A549 (cell line): ENCODE measurements at regions not wholly inside any gene's neighbourhood (a gene's known extent, or its start where the extent isn't known, plus 50 kb on each side); places are given as distances from the start of the nearest gene placed in this dataset.

ENCODE experiments used
- ATAC-seq, 2 experiments: fragments of 200-7000 bp in 1 of 2; fragments of >200 bp in 1 of 2; cut with Nextera tagmentation in 1 of 2; cut with Tn5 transposase in 1 of 2; 3 replicates each; pipeline versions ENCODE4 v1.8.0 to v1.9.1; 2018 to 2020; ENCODE audit warnings: mild to moderate bottlenecking in 1 of 2, moderate library complexity in 1 of 2
- CTCF ChIA-PET: fragments of 300-600 bp; sonication (Branson Sonifier 250); formaldehyde crosslinking; extraction: SDS; loops from one replicate; lab custom pipeline; 2021; ENCODE audit warnings: antibody characterized with exemption, inconsistent platforms; lab: Yijun Ruan, JAX
- POLR2A ChIA-PET: fragments of 350-600 bp; formaldehyde crosslinking; extraction: SDS; loops from one replicate; lab custom pipeline; 2021; ENCODE audit warnings: antibody characterized with exemption, inconsistent platforms; lab: Yijun Ruan, JAX
- DNase-seq, 2 experiments: peaks; one replicate each; pipeline versions ENCODE4 v3.0.0 to v3.0.0-alpha.2; 2011 to 2016; ENCODE audit warnings: low read depth in 1 of 2, low spot score in 1 of 2
- FAIRE-seq: peaks from 2 replicates; lab custom pipeline; 2011; peaks lifted over from hg19 to GRCh38; lab: Jason Lieb, UNC
- H3K27ac ChIP-seq, 2 experiments: fragments of >200 bp; sonication (Bioruptor Twin); formaldehyde crosslinking; 3 replicates each; pipeline ENCODE4 v1.5.1; 2016 to 2017
- H3K4me1 ChIP-seq: fragments of >200 bp; sonication (Bioruptor Twin); formaldehyde crosslinking; 3 replicates; pipeline ENCODE4 v1.6.1; 2016
- H3K4me2 ChIP-seq: fragments of >200 bp; sonication (Bioruptor Twin); formaldehyde crosslinking; 3 replicates; pipeline ENCODE4 v1.6.1; 2016
- H3K4me3 ChIP-seq: fragments of >200 bp; sonication (Bioruptor Twin); formaldehyde crosslinking; 3 replicates; pipeline ENCODE4 v1.5.1; 2016
- H3K9me3 ChIP-seq: fragments of >200 bp; sonication (Bioruptor Twin); formaldehyde crosslinking; 3 replicates; pipeline ENCODE4 v1.6.1; 2016
- BHLHE40 ChIP-seq: IDR thresholded peaks from 2 replicates; pipeline ENCODE4 v1.6.1; 2012; ENCODE audit warnings: low read depth, low read length, inconsistent platforms
- CBX2 ChIP-seq: fragments of 200-600 bp; sonication (generic); IDR thresholded peaks from 2 replicates; pipeline ENCODE4 v1.6.1; 2016; ENCODE audit warnings: low read depth, mild to moderate bottlenecking, borderline replicate concordance
- CBX8 ChIP-seq: fragments of 200-600 bp; sonication (generic); IDR thresholded peaks from 2 replicates; pipeline ENCODE4 v1.6.1; 2016
- CHD2 ChIP-seq: fragments of 150-350 bp; IDR thresholded peaks from 2 replicates; pipeline ENCODE4 v1.6.1; 2014; ENCODE audit warnings: low read length; ENCODE audit not compliant: partially characterized antibody
- FOSB ChIP-seq: fragments of 250-450 bp; sonication (Bioruptor Pico); IDR thresholded peaks from 2 replicates; pipeline ENCODE4 v1.5.0; 2020; ENCODE audit warnings: mild to moderate bottlenecking, moderate library complexity
- FOSL2 ChIP-seq, 2 experiments: fragments of 450-650 bp in 1 of 2; fragments of >200 bp in 1 of 2; sonication (Bioruptor Twin) in 1 of 2; formaldehyde crosslinking; IDR thresholded peaks; 2 replicates each; pipeline versions ENCODE4 v1.5.0 to v1.6.1; 2016 to 2020; ENCODE audit warnings: mild to moderate bottlenecking in 1 of 2, moderate library complexity in 1 of 2
- HDAC2 ChIP-seq: fragments of 200-600 bp; sonication (generic); IDR thresholded peaks from 2 replicates; pipeline ENCODE4 v1.6.1; 2016
- HES2 ChIP-seq: fragments of >200 bp; sonication (Bioruptor Twin); formaldehyde crosslinking; IDR thresholded peaks from 2 replicates; pipeline ENCODE4 v1.6.1; 2016
- KDM1A ChIP-seq: fragments of 200-600 bp; sonication (generic); IDR thresholded peaks from 2 replicates; pipeline ENCODE4 v1.6.1; 2016; ENCODE audit warnings: low read depth, mild to moderate bottlenecking
- KDM5A ChIP-seq: fragments of 200-600 bp; sonication (generic); IDR thresholded peaks from 2 replicates; pipeline ENCODE4 v1.6.1; 2016; ENCODE audit warnings: antibody characterized with exemption, mild to moderate bottlenecking
- MAX ChIP-seq: IDR thresholded peaks from 2 replicates; pipeline ENCODE4 v1.6.1; 2012
- MAZ ChIP-seq: fragments of 150-350 bp; IDR thresholded peaks from 2 replicates; pipeline ENCODE4 v1.6.1; 2014; ENCODE audit warnings: antibody characterized with exemption, low read depth, low read length, borderline replicate concordance
- MYC ChIP-seq: IDR thresholded peaks from 2 replicates; pipeline ENCODE4 v1.6.1; 2012; ENCODE audit warnings: mild to moderate bottlenecking, inconsistent platforms, low read length, improper control_type of control experiment, borderline replicate concordance
- NFE2L2 ChIP-seq: fragments of 150-350 bp; conservative IDR thresholded peaks from 2 replicates; pipeline ENCODE4 v1.6.1; 2014; ENCODE audit warnings: low read length
- NPAS2 ChIP-seq: fragments of 250-450 bp; sonication (Bioruptor Pico); IDR thresholded peaks from 2 replicates; pipeline ENCODE4 v1.8.0; 2022; ENCODE audit warnings: mild to moderate bottlenecking, moderate library complexity, borderline replicate concordance
- NR3C1 ChIP-seq: fragments of >200 bp; sonication (Bioruptor Twin); formaldehyde crosslinking; IDR thresholded peaks from 3 replicates; pipeline ENCODE4 v1.6.1; 2017
- PBX3 ChIP-seq: IDR thresholded peaks from 2 replicates; pipeline ENCODE4 v1.6.1; 2012
- PHF8 ChIP-seq: fragments of 200-600 bp; sonication (generic); IDR thresholded peaks from 2 replicates; pipeline ENCODE4 v1.6.1; 2016; ENCODE audit warnings: low read depth, mild to moderate bottlenecking, antibody characterized with exemption, moderate library complexity, borderline replicate concordance
- POLR2A ChIP-seq: IDR thresholded peaks from 2 replicates; pipeline ENCODE4 v1.6.1; 2012; ENCODE audit warnings: mild to moderate bottlenecking, low read length
- RARB ChIP-seq: fragments of 250-450 bp; sonication (Bioruptor Pico); IDR thresholded peaks from 2 replicates; pipeline ENCODE4 v1.8.0; 2021; ENCODE audit warnings: mild to moderate bottlenecking, moderate library complexity
- RNF2 ChIP-seq: fragments of 200-600 bp; sonication (generic); IDR thresholded peaks from 2 replicates; pipeline ENCODE4 v1.6.1; 2016; ENCODE audit warnings: low read depth, mild to moderate bottlenecking, antibody characterized with exemption, moderate library complexity, borderline replicate concordance
- SREBF2 ChIP-seq: fragments of 450-650 bp; IDR thresholded peaks from 2 replicates; pipeline ENCODE4 v1.6.1; 2014; ENCODE audit warnings: mild to moderate bottlenecking, moderate library complexity
- TP53 ChIP-seq: fragments of 250-450 bp; sonication (Bioruptor Pico); IDR thresholded peaks from 2 replicates; pipeline ENCODE4 v1.5.0; 2021; ENCODE audit warnings: mild to moderate bottlenecking, moderate library complexity
- USF2 ChIP-seq: fragments of 450-650 bp; IDR thresholded peaks from 2 replicates; pipeline ENCODE4 v1.6.1; 2014; ENCODE audit warnings: antibody characterized with exemption
- ZC3H11A ChIP-seq: fragments of 450-650 bp; IDR thresholded peaks from 2 replicates; pipeline ENCODE4 v1.6.1; 2014; ENCODE audit warnings: antibody characterized with exemption, mild to moderate bottlenecking
- ZFP36 ChIP-seq: fragments of 450-650 bp; IDR thresholded peaks from 2 replicates; pipeline ENCODE4 v1.6.1; 2014; ENCODE audit warnings: borderline replicate concordance; ENCODE audit not compliant: partially characterized antibody
- WGBS: methylation state at CpG from one replicate; pipeline ENCODE4 v1.1.6; 2017; ENCODE audit errors: missing lambda C conversion rate; 5-methylcytosine and 5-hydroxymethylcytosine counted together

GRCh38 chr22:48504519-48505140 is 1323.0 kb downstream of the BRD1 start:
- no peak for TF ChIP-seq TP53 (CRISPR knock-in tag)
- TF ChIP-seq SREBF2 = no peak
- no peak for TF ChIP-seq NFE2L2
- TF ChIP-seq RNF2 = no peak
- no peak for TF ChIP-seq KDM5A
- no peak for TF ChIP-seq KDM1A
- TF ChIP-seq USF2 = no peak
- no peak for TF ChIP-seq CBX8
- TF ChIP-seq CBX2 = no peak
- TF ChIP-seq, all 56 proteins: peak for 0
- CTCF ChIA-PET = interaction anchor here (2.5 kb wide), 1 partner anchor 13 kb away, joined by 13 read pairs; no protein-coding TSS in a partner anchor

DNA sequence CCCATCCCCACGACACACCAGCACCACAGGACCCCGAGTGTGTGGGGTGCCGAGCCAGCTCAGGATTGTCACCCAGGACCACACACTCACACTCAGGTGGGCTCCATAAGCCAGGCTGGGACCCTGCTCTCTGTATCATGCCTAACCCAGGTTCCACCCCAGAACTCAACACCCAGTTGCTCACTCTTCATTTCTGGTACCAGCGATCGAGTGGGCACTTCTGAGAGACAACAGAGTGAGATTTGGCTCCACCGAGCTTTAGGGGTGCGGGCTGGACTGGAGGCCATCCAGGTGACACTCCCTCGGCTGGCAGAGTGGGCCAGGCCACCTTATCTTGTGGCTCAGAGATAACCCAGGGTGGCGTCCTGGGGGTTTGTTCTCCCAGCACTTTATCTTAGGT is 1323.8 kb downstream of the BRD1 start:
- 94% methylated on average over 9 of the region's 9 CpGs for WGBS
- no peaks in the 10 kb centered on the region for H3K9me3 ChIP-seq
- H3K4me1 ChIP-seq = no peaks in the 10 kb centered on the region
- no peak overlapping the region for H3K4me2 ChIP-seq
- FAIRE-seq (no peak), ATAC-seq (no peak)
- no peak for TF ChIP-seq HDAC2
- no peak for TF ChIP-seq ZC3H11A
- TF ChIP-seq POLR2A = no peak
- TF ChIP-seq MAX = no peak
- no peak for TF ChIP-seq ZFP36
- no peak for TF ChIP-seq HES2
- TF ChIP-seq NR3C1 = no peak
- TF ChIP-seq TP53 (CRISPR knock-in tag) = no peak
- TF ChIP-seq NPAS2 (CRISPR knock-in tag) = no peak
- TF ChIP-seq, all 56 proteins: peak for 0
- POLR2A ChIA-PET = no interaction called here
- H3K4me3 ChIP-seq = no peak overlapping the region
- DNase-seq = no peak
- H3K27ac ChIP-seq = no peak overlapping the region
- CTCF ChIA-PET = interaction anchor here (2.5 kb wide), 1 partner anchor 12 kb away, joined by 13 read pairs; no protein-coding TSS in a partner anchor

More at GRCh38 chr22:48504519-48505140, 1323.0 kb downstream of the BRD1 start:
- POLR2A ChIA-PET = no interaction called here
- Histone ChIP-seq H3K27ac (no peak overlapping the region), H3K4me3 (no peak overlapping the region), H3K4me2 (no peak overlapping the region), H3K4me1 (no peaks in the 10 kb centered on the region), H3K9me3 (no peaks in the 10 kb centered on the region)
- FAIRE-seq = no peak
- no peak for ATAC-seq
- 37% methylated on average over 3 of the region's 7 CpGs for WGBS
- no peak for DNase-seq

- FAIRE-seq (no peak), DNase-seq (no peak), ATAC-seq (no peak)
- H3K4me2 ChIP-seq = no peak overlapping the region
- ChIA-PET CTCF (interaction anchor here (2.5 kb wide), 1 partner anchor 11 kb away, joined by 13 read pairs; no protein-coding TSS in a partner anchor), POLR2A (no interaction called here)
- no peak for TF ChIP-seq PHF8
- no peak for TF ChIP-seq CHD2
- H3K4me3 ChIP-seq = no peak overlapping the region
- H3K4me1 ChIP-seq = no peaks in the 10 kb centered on the region
- WGBS = 79% methylated on average over 8 of the region's 13 CpGs
- H3K9me3 ChIP-seq = no peaks in the 10 kb centered on the region
- no peak overlapping the region for H3K27ac ChIP-seq
Measured at GRCh38 chr22:48503035-48503625, 1324.5 kb downstream of the BRD1 start.

DNA sequence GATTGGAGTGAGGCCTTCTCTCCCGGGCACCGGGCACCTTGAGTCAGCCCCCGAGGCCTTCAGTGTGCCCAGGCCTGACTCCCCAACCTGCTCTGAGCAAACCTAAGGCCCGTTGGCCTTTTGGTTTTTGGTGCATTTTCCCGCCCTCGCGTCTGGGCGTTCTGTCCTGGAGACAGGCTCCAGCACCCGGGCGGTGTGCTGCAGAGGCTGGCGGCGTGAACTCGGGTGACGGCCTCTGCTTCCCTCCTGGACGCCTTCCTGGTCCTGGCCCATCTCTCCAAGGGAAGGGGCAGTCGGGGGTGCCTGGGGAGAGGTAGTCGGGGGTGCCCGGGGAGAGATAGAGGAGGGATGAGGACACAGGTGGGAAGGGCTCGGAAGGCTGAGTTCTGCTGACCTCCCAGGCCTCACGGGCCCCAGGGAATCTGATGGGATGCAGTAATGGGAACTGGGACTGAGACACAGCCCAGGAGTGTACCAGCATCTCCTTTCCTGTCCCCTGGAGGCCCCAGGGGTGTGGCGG is 1326.4 kb downstream of the BRD1 start:
- WGBS = 86% methylated on average over 5 of the region's 21 CpGs
- Histone ChIP-seq H3K9me3 (no peaks in the 10 kb centered on the region), H3K4me2 (no peak overlapping the region), H3K4me1 (no peaks in the 10 kb centered on the region), H3K27ac (no peak overlapping the region), H3K4me3 (no peak overlapping the region)
- POLR2A ChIA-PET = no interaction called here
- TF ChIP-seq MYC (no peak), FOSB (CRISPR knock-in tag) (no peak), CHD2 (no peak), ZC3H11A (no peak), KDM1A (no peak), MAZ (no peak), BHLHE40 (no peak), RARB (no peak), PBX3 (no peak), FOSL2 (IDR thresholded peaks at IDR 0.05) (no peak), FOSL2 (CRISPR knock-in tag; IDR thresholded peaks at IDR 0.05) (no peak), MAX (no peak)
- ATAC-seq (no peak), DNase-seq (no peak), FAIRE-seq (no peak)
- CTCF ChIA-PET = no interaction called here
